CD14-positive monocyte (primary cell): ENCODE measurements at regions not wholly inside any gene's neighbourhood (a gene's known extent, or its start where the extent isn't known, plus 50 kb on each side); places are given as distances from the start of the nearest gene placed in this dataset.

Experiments
- DNase-seq, 3 donors: peaks; one replicate each; pipeline ENCODE4 v3.0.0-alpha.2; 2011 to 2022
- H2AFZ ChIP-seq: 2 replicates; pipeline ENCODE4 v1.6.0; 2012; ENCODE audit warnings: mild to moderate bottlenecking, low read depth, low read length, inconsistent platforms; ENCODE audit not compliant: insufficient read depth, poor library complexity, severe bottlenecking
- H3K27ac ChIP-seq, 2 donors: 1 replicate in 1 of 2; 2 replicates in 1 of 2; pipeline ENCODE4 v1.5.1; 2012 to 2013; ENCODE audit warnings: low read length in 2 of 2, control low read depth in 1 of 2, inconsistent platforms in 1 of 2, low read depth in 1 of 2, mild to moderate bottlenecking in 1 of 2
- H3K27me3 ChIP-seq, 2 donors: one replicate each; pipeline versions ENCODE4 v1.6.0 to v1.6.1; 2011 to 2013; ENCODE audit warnings: low read length in 2 of 2; ENCODE audit not compliant: control insufficient read depth in 2 of 2, insufficient read depth in 2 of 2
- H3K36me3 ChIP-seq, 2 donors: replicated peaks in 1 of 2; 1 replicate in 1 of 2; 2 replicates in 1 of 2; pipeline versions ENCODE4 v1.5.1 to v1.6.1; 2012 to 2013; ENCODE audit warnings: low read length in 2 of 2, control low read depth in 1 of 2, inconsistent platforms in 1 of 2, mild to moderate bottlenecking in 1 of 2; ENCODE audit not compliant: insufficient read depth in 2 of 2, control insufficient read depth in 1 of 2
- H3K4me1 ChIP-seq, 2 donors: 1 replicate in 1 of 2; 2 replicates in 1 of 2; pipeline versions ENCODE4 v1.5.1 to v1.6.1; 2012 to 2013; ENCODE audit warnings: low read length in 2 of 2, control low read depth in 1 of 2, inconsistent platforms in 1 of 2, mild to moderate bottlenecking in 1 of 2, moderate library complexity in 1 of 2; ENCODE audit not compliant: insufficient read depth in 2 of 2, control insufficient read depth in 1 of 2
- H3K4me2 ChIP-seq: replicated peaks from 2 replicates; pipeline ENCODE3; 2012; ENCODE audit warnings: low read length, moderate library complexity, mild to moderate bottlenecking; ENCODE audit not compliant: poor library complexity, severe bottlenecking; ENCODE audit errors: extremely low read depth
- H3K4me3 ChIP-seq, 3 experiments: fragments of 200-600 bp in 1 of 3; sonication (generic) in 1 of 3; replicated peaks in 1 of 3; 1 replicate in 2 of 3; 2 replicates in 1 of 3; pipeline ENCODE4 v1.5.1; 2011 to 2013; ENCODE audit warnings: low read length in 3 of 3, mild to moderate bottlenecking in 3 of 3, control low read depth in 2 of 3, low read depth in 2 of 3, inconsistent platforms in 1 of 3, moderate library complexity in 1 of 3
- H3K79me2 ChIP-seq: 2 replicates; pipeline ENCODE4 v1.6.0; 2012; ENCODE audit warnings: mild to moderate bottlenecking, control low read depth, inconsistent platforms, low read length, moderate library complexity; ENCODE audit not compliant: insufficient read depth
- H3K9ac ChIP-seq: 2 replicates; pipeline ENCODE4 v1.6.0; 2017; ENCODE audit warnings: low read length, mild to moderate bottlenecking; ENCODE audit not compliant: insufficient read depth, poor library complexity, severe bottlenecking
- H3K9me3 ChIP-seq, 2 donors: replicated peaks in 1 of 2; 1 replicate in 1 of 2; 2 replicates in 1 of 2; pipeline versions ENCODE4 v1.5.1 to v1.6.1; 2012 to 2013; ENCODE audit warnings: low read length in 2 of 2, control low read depth in 1 of 2; ENCODE audit not compliant: control insufficient read depth in 1 of 2, insufficient read depth in 1 of 2
- H4K20me1 ChIP-seq: 2 replicates; pipeline ENCODE4 v1.6.0; 2012; ENCODE audit warnings: mild to moderate bottlenecking, low read length, control low read depth, moderate library complexity; ENCODE audit not compliant: insufficient read depth
- H3K27ac Mint-ChIP-seq, 7 donors: one replicate each; pipeline ENCODE4 v1.8.0; 2020; ENCODE audit warnings: mild to moderate bottlenecking in 7 of 7, mixed read lengths in 7 of 7, moderate library complexity in 6 of 7, inconsistent platforms in 2 of 7
- H3K27me3 Mint-ChIP-seq, 3 donors: one replicate each; pipeline ENCODE4 v1.8.0; 2021 to 2022; ENCODE audit warnings: low read depth in 3 of 3, mild to moderate bottlenecking in 3 of 3, mixed read lengths in 3 of 3, moderate library complexity in 3 of 3, inconsistent platforms in 1 of 3
- H3K36me3 Mint-ChIP-seq, 2 donors: one replicate each; pipeline ENCODE4 v1.8.0; 2020; ENCODE audit warnings: mixed read lengths in 2 of 2, inconsistent platforms in 1 of 2, mild to moderate bottlenecking in 1 of 2
- H3K4me1 Mint-ChIP-seq: one replicate; pipeline ENCODE4 v1.8.0; 2020; ENCODE audit warnings: mild to moderate bottlenecking, mixed read lengths
- H3K4me3 Mint-ChIP-seq, 2 donors: one replicate each; pipeline ENCODE4 v1.8.0; 2020; ENCODE audit warnings: mild to moderate bottlenecking in 2 of 2, mixed read lengths in 2 of 2, moderate library complexity in 1 of 2
- H3K9me3 Mint-ChIP-seq, 7 donors: one replicate each; pipeline ENCODE4 v1.8.0; 2020 to 2022; ENCODE audit warnings: mixed read lengths in 7 of 7, mild to moderate bottlenecking in 6 of 7, moderate library complexity in 6 of 7, inconsistent platforms in 2 of 7
- WGBS: methylation state at CpG from one replicate; pipeline ENCODE4 v1.1.5; 2013; ENCODE audit warnings: missing lambda C conversion rate; ENCODE audit not compliant: insufficient coverage; 5-methylcytosine and 5-hydroxymethylcytosine counted together
- intact Hi-C, 2 donors: fragments of 100-400 bp; cut with micrococcal nuclease; formaldehyde crosslinking; loops; one replicate each; pipeline versions ENCODE4 v1.15.0 to v1.15.1; 2023
- TF ChIP-seq, protein P1 (sequence below): fragments of 200-600 bp; IDR thresholded peaks from one replicate; pipeline ENCODE4 v1.8.0; 2022; ENCODE audit warnings: antibody characterized with exemption, mild to moderate bottlenecking

DNA sequence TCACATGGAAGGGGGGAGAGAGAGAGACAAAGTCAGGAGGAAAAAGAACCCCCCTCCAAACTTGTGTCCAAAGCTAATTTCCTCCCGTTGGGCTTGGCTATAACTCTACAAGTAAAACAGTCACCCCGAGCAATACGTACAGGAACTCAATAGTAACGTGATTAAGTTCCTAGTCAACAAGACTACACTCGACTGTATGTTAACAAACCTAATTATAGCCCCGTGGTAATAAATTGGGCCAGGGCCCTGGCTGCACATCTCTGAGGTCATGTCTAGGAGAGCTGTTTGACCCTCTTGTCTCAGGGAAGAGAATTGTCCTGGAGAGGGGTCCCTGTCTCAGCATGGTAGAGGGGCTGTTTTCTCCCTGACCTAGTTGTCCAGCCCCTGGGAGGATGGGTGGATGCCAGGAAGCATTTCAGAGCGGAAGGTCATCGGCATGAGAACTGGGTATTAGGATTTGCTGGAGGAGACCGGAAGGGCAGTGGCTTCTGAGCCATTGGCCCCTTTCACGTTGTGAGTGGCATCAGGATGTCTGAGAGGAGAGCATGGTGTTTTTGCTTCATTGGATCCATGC, 60.2 kb upstream of the COMTD1 start:
- Histone ChIP-seq H3K27me3 (peaks cover 24 to 38% of the 10 kb centered on the region in 2 donors), H2AFZ (peak overlapping the region; percentile 89), H3K79me2 (no peaks in the 10 kb centered on the region), H3K4me3 (peak overlapping the region in 2 of 3 experiments; percentile 78 to 83), H3K27ac (peak overlapping the region in 1 of 2 donors; percentile 22), H4K20me1 (no peaks in the 10 kb centered on the region), H3K9ac (no peak overlapping the region), H3K9me3 (peaks cover 0 to 6% of the 10 kb centered on the region in 2 donors), H3K36me3 (no peaks in the 10 kb centered on the region), H3K4me1 (peaks cover 13 to 15% of the 10 kb centered on the region in 2 donors), H3K4me2 (peak overlapping the region; percentile 81)
- TF ChIP-seq, protein P1, sequence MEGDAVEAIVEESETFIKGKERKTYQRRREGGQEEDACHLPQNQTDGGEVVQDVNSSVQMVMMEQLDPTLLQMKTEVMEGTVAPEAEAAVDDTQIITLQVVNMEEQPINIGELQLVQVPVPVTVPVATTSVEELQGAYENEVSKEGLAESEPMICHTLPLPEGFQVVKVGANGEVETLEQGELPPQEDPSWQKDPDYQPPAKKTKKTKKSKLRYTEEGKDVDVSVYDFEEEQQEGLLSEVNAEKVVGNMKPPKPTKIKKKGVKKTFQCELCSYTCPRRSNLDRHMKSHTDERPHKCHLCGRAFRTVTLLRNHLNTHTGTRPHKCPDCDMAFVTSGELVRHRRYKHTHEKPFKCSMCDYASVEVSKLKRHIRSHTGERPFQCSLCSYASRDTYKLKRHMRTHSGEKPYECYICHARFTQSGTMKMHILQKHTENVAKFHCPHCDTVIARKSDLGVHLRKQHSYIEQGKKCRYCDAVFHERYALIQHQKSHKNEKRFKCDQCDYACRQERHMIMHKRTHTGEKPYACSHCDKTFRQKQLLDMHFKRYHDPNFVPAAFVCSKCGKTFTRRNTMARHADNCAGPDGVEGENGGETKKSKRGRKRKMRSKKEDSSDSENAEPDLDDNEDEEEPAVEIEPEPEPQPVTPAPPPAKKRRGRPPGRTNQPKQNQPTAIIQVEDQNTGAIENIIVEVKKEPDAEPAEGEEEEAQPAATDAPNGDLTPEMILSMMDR, result no peak
- Mint-ChIP-seq H3K4me3 (no peak overlapping the region), H3K4me1 (peaks cover 9% of the 10 kb centered on the region), H3K36me3 (peaks cover 0 to 2% of the 10 kb centered on the region in 2 donors), H3K27ac (no peak overlapping the region), H3K9me3 (peaks cover 1 to 17% (median 10%) of the 10 kb centered on the region in 7 donors), H3K27me3 (peaks cover 17 to 21% (median 20%) of the 10 kb centered on the region in 3 donors)
- intact Hi-C loops, result loop anchor here in 1 of 2 donors (10.0 kb wide), 1 partner anchor 99 kb away; no protein-coding TSS in a partner anchor
- 72% methylated on average over 4 of the region's 10 CpGs for WGBS
- peak in 2 of 3 donors; percentile 12 to 23 for DNase-seq

DNA sequence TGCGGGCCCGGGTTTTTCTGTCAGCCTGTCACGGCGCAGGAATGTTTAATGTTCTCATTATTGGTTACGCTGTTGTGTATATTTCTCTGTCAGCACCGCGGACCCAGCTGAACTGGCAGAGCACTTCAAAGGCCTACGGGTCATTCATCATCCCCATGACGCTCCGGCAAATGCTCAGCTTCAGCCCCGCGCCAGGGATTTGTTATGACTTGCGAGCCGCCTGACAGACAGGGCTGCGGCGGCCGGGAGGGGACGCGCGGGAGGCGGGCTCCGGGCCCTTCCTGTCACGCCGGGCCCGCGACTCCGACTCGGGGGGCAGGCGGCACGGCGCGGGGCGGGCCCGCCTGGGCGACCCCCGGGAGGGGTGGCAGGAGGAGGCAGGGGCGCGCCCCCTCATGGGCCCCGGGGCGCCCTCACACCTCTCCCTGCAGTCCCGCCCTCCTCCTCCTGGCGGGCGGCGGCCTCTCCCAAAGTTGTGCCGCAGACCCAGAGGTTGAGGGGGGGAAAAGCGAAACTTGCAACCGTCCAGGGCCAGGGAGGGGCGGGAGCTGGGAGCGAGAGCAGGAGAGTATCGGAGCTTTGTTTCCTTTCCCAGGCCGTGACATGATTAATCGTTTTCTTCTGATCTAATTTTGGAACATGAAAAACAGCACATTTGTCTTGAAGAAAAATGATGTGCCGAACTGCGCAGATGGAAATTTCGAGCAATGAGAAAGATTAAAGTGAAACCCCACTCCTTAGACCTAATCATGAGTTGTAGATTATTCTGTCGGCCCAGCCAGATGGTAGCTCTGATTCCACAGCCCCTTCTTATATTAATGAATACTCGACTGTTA, 59.3 kb upstream of the COMTD1 start:
- Histone ChIP-seq H3K9ac (peak overlapping the region; percentile 72), H3K4me3 (peak overlapping the region; percentile 59 to 83 (median 78)), H3K4me2 (peak overlapping the region; percentile 81), H3K27ac (peak overlapping the region in 1 of 2 donors; percentile 22), H4K20me1 (no peaks in the 10 kb centered on the region), H3K79me2 (no peaks in the 10 kb centered on the region), H3K9me3 (peaks cover 3 to 7% of the 10 kb centered on the region in 2 donors), H3K36me3 (no peaks in the 10 kb centered on the region), H3K4me1 (peaks cover 13 to 15% of the 10 kb centered on the region in 2 donors), H3K27me3 (peaks cover 24 to 38% of the 10 kb centered on the region in 2 donors), H2AFZ (peak overlapping the region; percentile 89)
- Mint-ChIP-seq H3K36me3 (peaks cover 0 to 2% of the 10 kb centered on the region in 2 donors), H3K27me3 (peaks cover 19 to 21% (median 20%) of the 10 kb centered on the region in 3 donors), H3K27ac (peak overlapping the region in 4 of 7 donors; percentile 24 to 47 (median 30)), H3K4me1 (peaks cover 9% of the 10 kb centered on the region), H3K4me3 (peak overlapping the region; percentile 78 to 88), H3K9me3 (peaks cover 5 to 21% (median 12%) of the 10 kb centered on the region in 7 donors)
- TF ChIP-seq, protein P1, result peak; percentile 37
- peak; percentile 36 to 60 (median 55) for DNase-seq
- intact Hi-C loops, result loop anchor here in 1 of 2 donors (10.0 kb wide), 1 partner anchor 100 kb away; no protein-coding TSS in a partner anchor
- 0% methylated on average over 30 of the region's 57 CpGs for WGBS
